Neural progenitor cell (in vitro differentiated cells): ENCODE measurements at regions not wholly inside any gene's neighbourhood (a gene's known extent, or its start where the extent isn't known, plus 50 kb on each side); places are given as distances from the start of the nearest gene placed in this dataset.

Source experiments
- DNase-seq: peaks from one replicate; pipeline ENCODE4 v3.0.0-alpha.2; 2016; ENCODE audit warnings: low spot score
- H2AFZ ChIP-seq: fragments of 200-600 bp; sonication (generic); replicated peaks from 2 replicates; pipeline ENCODE4 v1.6.1; 2016; ENCODE audit warnings: antibody characterized with exemption
- H3F3A ChIP-seq: fragments of 200-600 bp; sonication (generic); 2 replicates; pipeline ENCODE4 v1.6.1; 2016; ENCODE audit warnings: antibody characterized with exemption, low read depth
- H3K27ac ChIP-seq: fragments of 200-600 bp; sonication (generic); 2 replicates; pipeline ENCODE4 v1.5.1; 2016; ENCODE audit warnings: mild to moderate bottlenecking
- H3K27me3 ChIP-seq: fragments of 200-600 bp; sonication (generic); 2 replicates; pipeline ENCODE4 v1.6.1; 2016; ENCODE audit warnings: mild to moderate bottlenecking, moderate library complexity
- H3K36me3 ChIP-seq: fragments of 200-600 bp; sonication (generic); 2 replicates; pipeline ENCODE4 v1.5.1; 2016
- H3K4me1 ChIP-seq: fragments of 200-600 bp; sonication (generic); 2 replicates; pipeline ENCODE4 v1.6.1; 2016; ENCODE audit warnings: mixed run types
- H3K4me2 ChIP-seq: fragments of 200-600 bp; sonication (generic); 2 replicates; pipeline ENCODE4 v1.6.1; 2016
- H3K4me3 ChIP-seq: fragments of 200-600 bp; sonication (generic); 2 replicates; pipeline ENCODE4 v1.5.1; 2016
- H3K79me2 ChIP-seq: fragments of 200-600 bp; sonication (generic); 2 replicates; pipeline ENCODE4 v1.6.1; 2016; ENCODE audit warnings: low read depth
- H3K9ac ChIP-seq: fragments of 200-600 bp; sonication (generic); 2 replicates; pipeline ENCODE4 v1.6.1; 2016
- H3K9me3 ChIP-seq: fragments of 200-600 bp; sonication (generic); 2 replicates; pipeline ENCODE4 v1.5.1; 2016; ENCODE audit warnings: low read depth
- H4K20me1 ChIP-seq: fragments of 200-600 bp; sonication (generic); 2 replicates; pipeline ENCODE4 v1.6.1; 2016; ENCODE audit warnings: low read depth
- H3K27ac Mint-ChIP-seq: 3 replicates; pipeline ENCODE4 v1.8.0; 2021; ENCODE audit warnings: mixed read lengths
- H3K27me3 Mint-ChIP-seq: 2 replicates; pipeline ENCODE4 v1.8.0; 2022; ENCODE audit warnings: low read depth, mild to moderate bottlenecking, inconsistent platforms, moderate library complexity, mixed read lengths; ENCODE audit not compliant: insufficient read depth
- H3K36me3 Mint-ChIP-seq: 3 replicates; pipeline ENCODE4 v1.8.0; 2021; ENCODE audit warnings: mixed read lengths
- H3K4me1 Mint-ChIP-seq: 3 replicates; pipeline ENCODE4 v1.8.0; 2021; ENCODE audit warnings: mixed read lengths
- H3K4me3 Mint-ChIP-seq: 3 replicates; pipeline ENCODE4 v1.8.0; 2021; ENCODE audit warnings: mild to moderate bottlenecking, moderate library complexity, mixed read lengths
- H3K9me3 Mint-ChIP-seq: 3 replicates; pipeline ENCODE4 v1.8.0; 2020; ENCODE audit warnings: mixed read lengths
- CTCF ChIP-seq: fragments of 200-600 bp; sonication (generic); IDR thresholded peaks from 2 replicates; pipeline ENCODE4 v1.5.1; 2017; ENCODE audit warnings: antibody characterized with exemption, mild to moderate bottlenecking
- EZH2 ChIP-seq: fragments of 200-600 bp; sonication (generic); IDR thresholded peaks from 2 replicates; pipeline ENCODE4 v1.6.1; 2017; ENCODE audit warnings: antibody characterized with exemption, mild to moderate bottlenecking, moderate library complexity
- EZH2phosphoT487 ChIP-seq: fragments of 200-600 bp; sonication (generic); IDR thresholded peaks from 2 replicates; pipeline ENCODE4 v1.6.1; 2017; ENCODE audit warnings: antibody characterized with exemption

GRCh38 chr16:17998996-17999395 is 337.5 kb downstream of the NPIPA8 start:
- Histone ChIP-seq H3K4me1 (no peaks in the 10 kb centered on the region), H3K9me3 (no peaks in the 10 kb centered on the region), H2AFZ (no peak overlapping the region), H3K79me2 (no peaks in the 10 kb centered on the region), H3F3A (no peaks in the 10 kb centered on the region), H4K20me1 (no peaks in the 10 kb centered on the region), H3K27ac (no peak overlapping the region), H3K4me3 (no peak overlapping the region), H3K27me3 (no peaks in the 10 kb centered on the region), H3K9ac (no peak overlapping the region), H3K36me3 (no peaks in the 10 kb centered on the region), H3K4me2 (no peak overlapping the region)
- no peak for DNase-seq
- Mint-ChIP-seq H3K27ac (no peak overlapping the region), H3K9me3 (peaks cover 5% of the 10 kb centered on the region), H3K36me3 (no peaks in the 10 kb centered on the region), H3K27me3 (no peaks in the 10 kb centered on the region), H3K4me3 (no peak overlapping the region), H3K4me1 (peaks cover 4% of the 10 kb centered on the region)
- TF ChIP-seq EZH2: no peak
- TF ChIP-seq EZH2phosphoT487: no peak
- TF ChIP-seq CTCF: no peak

- Histone ChIP-seq H3K9ac (no peak overlapping the region), H3K36me3 (no peaks in the 10 kb centered on the region), H2AFZ (no peak overlapping the region), H3K4me3 (no peak overlapping the region), H3K4me2 (no peak overlapping the region), H3F3A (no peaks in the 10 kb centered on the region), H3K4me1 (no peaks in the 10 kb centered on the region), H3K79me2 (no peaks in the 10 kb centered on the region), H4K20me1 (no peaks in the 10 kb centered on the region), H3K9me3 (no peaks in the 10 kb centered on the region), H3K27ac (no peak overlapping the region), H3K27me3 (no peaks in the 10 kb centered on the region)
- Mint-ChIP-seq H3K27me3 (no peaks in the 10 kb centered on the region), H3K4me3 (no peak overlapping the region), H3K36me3 (no peaks in the 10 kb centered on the region), H3K9me3 (peaks cover 5% of the 10 kb centered on the region), H3K27ac (no peak overlapping the region), H3K4me1 (peaks cover 4% of the 10 kb centered on the region)
- TF ChIP-seq EZH2 (no peak), EZH2phosphoT487 (no peak), CTCF (no peak)
- DNase-seq: no peak
Observed at GRCh38 chr16:17998550-17998949, 338.0 kb downstream of the NPIPA8 start.

- Histone ChIP-seq H3K9me3 (no peaks in the 10 kb centered on the region), H3K36me3 (no peaks in the 10 kb centered on the region), H2AFZ (no peak overlapping the region), H3F3A (no peaks in the 10 kb centered on the region), H3K27me3 (no peaks in the 10 kb centered on the region), H3K4me1 (peaks cover 8% of the 10 kb centered on the region), H3K79me2 (no peaks in the 10 kb centered on the region), H3K4me2 (no peak overlapping the region), H3K27ac (no peak overlapping the region), H4K20me1 (no peaks in the 10 kb centered on the region), H3K9ac (no peak overlapping the region), H3K4me3 (no peak overlapping the region)
- no peak overlapping the region for H3K4me3 Mint-ChIP-seq
- no peak overlapping the region for H3K27ac Mint-ChIP-seq
- no peak for TF ChIP-seq EZH2
- TF ChIP-seq CTCF: no peak
- TF ChIP-seq EZH2phosphoT487: no peak
- no peaks in the 10 kb centered on the region for H3K36me3 Mint-ChIP-seq
- peaks cover 3% of the 10 kb centered on the region for H3K27me3 Mint-ChIP-seq
- peaks cover 2% of the 10 kb centered on the region for H3K4me1 Mint-ChIP-seq
- DNase-seq: no peak
- H3K9me3 Mint-ChIP-seq: peaks cover 5% of the 10 kb centered on the region
Observed at GRCh38 chr16:17994027-17994426, 342.5 kb downstream of the NPIPA8 start.
